GM19351 (cell line): ENCODE measurements at regions not wholly inside any gene's neighbourhood (a gene's known extent, or its start where the extent isn't known, plus 50 kb on each side); places are given as distances from the start of the nearest gene placed in this dataset.

Experiments
- ATAC-seq: cut with Tn5 transposase; IDR thresholded peaks from one replicate; pipeline ENCODE4 v1.9.1; 2021; ENCODE audit warnings: mild to moderate bottlenecking, moderate library complexity; ENCODE audit not compliant: unreplicated experiment

DNA sequence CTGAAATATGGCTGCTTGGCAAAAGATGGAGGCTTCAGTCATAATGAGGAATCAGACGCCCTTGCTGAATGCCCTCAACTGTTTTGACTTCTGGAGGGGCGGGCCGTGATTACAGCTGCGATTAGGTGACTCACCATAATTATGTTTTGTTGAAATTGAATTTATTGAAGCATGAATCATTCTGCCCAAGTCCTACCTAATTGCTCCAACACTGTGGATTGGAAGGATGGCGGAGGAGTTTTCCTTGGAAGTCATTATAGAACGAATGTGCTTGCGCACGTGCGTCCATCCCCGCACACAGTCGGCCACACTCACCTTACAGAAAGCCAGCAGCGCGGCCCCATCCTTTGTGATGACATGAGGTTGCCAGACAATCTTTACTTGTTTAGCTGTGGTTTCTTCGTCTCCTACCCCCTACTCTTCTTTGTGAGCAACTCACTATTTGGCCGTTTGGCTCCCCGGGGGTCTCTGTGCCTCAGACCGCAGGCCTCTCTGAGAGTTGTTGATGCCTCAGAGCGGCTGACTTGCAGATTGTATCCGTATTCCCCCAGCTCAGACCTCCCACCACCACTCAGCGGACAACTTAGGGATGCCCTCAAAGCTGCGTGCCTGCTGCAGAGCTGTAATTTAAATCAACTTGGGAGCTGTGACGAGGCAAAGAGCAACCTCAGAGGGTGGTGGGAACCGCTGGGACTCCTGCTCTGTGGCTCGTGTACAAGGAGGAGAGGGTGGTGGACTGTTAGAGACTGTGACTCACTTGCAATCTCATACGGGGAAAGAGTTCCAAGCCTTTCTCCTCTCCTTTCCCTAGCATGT lies 513.4 kb downstream of the TNS1 start:
- no peak for ATAC-seq

DNA sequence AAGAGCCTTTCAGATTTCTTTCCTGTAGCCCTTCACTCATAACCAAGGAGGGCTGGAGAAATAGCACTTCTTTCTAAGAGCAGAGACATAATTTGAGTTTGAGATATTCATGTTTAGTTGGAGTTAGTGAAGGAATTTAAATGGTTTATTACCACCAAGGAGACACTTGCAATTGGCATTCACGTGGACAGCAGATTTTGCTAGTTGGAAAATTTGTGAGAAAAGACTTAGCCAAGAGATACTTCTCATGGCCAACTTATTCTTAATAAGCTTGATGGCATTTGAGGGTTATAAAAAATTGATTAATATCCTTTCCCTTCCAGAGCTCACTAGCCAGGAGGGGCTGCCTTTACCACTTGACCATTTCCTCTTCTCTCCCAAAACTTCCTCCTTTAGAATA lies 518.7 kb downstream of the TNS1 start:
- ATAC-seq, result no peak

DNA sequence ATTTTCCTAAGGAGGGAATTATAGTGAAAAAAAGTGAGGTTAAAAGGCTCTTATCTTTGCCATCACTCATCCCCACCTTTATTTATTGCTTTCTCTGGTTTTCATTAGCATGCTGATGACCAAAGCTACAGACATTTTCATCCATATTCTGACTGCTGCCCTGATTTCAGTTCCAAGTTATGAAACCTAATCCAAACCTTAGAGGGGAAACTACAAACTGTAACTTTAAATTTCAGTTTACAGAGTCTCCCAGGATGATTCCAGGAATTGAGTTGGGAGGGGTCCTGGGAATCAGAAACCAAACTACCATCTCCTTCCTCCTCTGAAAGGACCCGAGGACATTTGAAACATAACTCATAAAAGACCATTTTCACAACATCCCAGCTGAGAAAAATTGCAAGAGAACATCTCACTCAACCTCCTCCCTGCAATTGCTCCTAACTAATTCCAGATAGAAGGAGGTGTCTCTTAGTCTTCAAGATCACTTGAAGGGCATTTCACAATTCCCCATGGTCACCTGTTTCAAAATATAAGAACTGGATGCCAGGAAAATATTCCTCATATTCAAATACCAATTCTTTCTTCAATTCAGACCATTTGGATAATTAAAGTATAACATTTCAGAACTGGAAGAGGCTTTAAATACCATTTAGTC lies 520.6 kb downstream of the TNS1 start:
- ATAC-seq, result no peak

DNA sequence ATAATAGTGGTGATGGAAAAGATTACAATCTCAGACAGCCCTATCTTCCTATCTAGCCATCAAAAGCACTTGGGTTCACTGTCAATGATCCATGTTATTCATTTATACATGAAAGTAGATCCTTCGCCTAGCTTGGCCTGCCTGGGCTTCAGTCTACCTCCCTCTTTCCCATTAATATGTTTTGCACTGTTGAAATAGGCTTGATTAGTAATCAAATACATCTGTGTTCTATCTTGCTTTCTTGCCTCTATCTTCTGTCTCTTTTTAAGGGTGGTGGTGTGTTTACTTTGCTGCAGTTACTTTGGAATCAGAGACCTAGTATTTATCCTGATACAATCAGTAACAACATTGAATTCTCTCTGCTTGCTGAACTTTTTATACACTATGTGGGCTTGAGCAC lies 521.2 kb downstream of the TNS1 start:
- no peak for ATAC-seq

DNA sequence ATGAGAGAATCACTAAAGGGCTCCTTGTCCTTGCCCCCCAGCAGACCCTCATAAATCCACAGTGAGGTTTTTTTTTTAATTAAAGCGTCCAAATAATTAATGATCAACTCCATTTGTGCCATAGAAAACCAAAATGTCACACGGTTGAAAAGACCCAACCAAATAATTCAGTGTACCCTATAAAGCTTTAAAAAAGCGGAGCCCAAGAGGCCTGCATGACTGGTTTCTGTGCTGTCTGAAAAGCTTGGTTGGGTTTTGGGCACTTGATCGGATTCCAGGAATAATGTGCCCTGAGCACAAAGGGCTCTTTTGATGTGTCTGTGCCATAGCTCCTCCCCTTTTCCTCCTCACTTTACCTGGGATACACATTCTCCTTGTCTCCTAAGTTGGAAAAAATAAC lies 523.2 kb downstream of the TNS1 start:
- ATAC-seq, result no peak

DNA sequence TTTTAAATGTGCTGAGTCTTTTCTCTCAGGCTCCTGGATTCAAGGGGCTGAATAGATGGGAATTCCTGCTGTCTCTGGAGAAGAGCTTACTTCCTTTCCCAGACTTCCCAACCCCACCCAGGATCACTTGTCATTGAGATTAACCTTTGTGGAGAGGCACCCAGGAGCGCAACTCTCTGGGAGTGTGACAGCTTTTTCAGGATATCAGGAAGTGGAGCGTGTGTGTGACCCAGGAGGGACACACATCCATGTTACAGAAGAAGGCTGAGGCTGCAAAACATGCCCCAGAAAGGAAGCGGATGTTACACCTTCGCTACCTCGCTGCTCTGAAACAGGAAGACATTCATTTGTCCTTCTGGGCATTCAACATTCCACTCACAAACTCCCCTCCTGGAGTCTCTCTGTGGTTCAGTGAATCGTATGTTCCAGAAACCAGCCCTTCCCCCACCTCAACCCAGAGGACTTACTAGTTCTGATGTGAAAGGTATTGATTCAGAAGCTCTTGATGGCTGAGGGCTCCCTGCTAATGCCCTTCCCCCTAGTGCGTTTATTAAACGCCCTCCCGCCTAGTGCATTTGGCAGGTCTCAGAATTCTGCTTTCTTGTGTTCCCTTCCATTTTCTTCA lies 523.9 kb downstream of the TNS1 start:
- no peak for ATAC-seq

DNA sequence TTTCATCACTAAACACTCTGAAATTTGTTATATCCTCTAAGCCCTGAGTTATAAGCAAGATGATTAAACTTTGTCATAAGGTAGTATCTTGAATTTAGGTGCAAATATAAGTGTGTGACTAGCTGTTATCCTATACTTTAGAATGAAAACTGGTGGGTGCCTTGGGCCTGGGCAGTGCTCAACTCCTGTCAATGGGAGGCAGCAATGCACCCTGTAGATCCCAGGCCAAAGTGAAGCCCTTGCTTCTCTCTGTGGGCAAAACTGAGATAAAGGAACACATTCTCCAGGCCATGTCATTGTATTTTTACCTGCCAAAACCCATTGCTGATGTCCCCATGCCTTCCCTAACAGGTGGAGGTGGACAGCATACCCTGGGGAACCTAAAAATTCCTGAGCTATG lies 525.2 kb downstream of the TNS1 start:
- ATAC-seq, result no peak

DNA sequence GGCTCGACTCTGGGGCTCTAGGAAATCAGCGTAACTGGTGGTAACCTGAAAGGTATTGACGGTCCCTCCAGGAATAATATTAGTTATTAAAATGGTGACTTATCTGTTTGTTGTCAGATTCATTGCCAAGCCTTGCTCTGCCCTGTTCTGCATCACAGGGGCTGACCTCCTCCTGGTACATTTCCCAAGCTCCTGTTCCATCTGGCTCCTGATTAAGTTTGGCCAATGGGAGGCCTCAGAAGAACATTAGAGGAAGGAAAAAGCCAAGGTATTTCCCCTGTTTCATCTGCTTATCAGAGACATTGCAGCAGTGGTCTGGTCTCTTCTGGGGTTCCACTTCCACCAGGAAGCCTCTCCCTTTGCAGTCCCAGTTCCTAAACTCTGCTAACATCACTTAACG lies 527.0 kb downstream of the TNS1 start:
- ATAC-seq, result no peak

DNA sequence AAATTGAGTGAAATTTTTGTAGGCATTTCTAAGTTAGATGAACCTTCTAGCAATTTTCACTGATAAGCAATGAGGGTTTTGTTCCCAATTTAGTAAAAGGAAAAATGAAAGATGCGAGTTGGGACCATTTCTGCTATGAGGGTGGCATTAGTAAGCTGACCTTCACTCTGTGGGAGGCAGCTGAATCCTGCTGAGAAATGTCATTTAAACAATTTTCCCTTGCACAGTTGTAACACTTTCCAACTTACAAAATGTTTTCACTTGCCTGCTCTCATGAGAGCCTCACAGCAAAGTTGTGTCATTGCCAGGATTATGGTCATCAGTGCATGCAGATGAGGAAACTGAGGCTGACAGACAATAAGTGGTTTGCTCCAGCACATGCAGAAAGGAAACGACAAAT lies 527.7 kb downstream of the TNS1 start:
- no peak for ATAC-seq

DNA sequence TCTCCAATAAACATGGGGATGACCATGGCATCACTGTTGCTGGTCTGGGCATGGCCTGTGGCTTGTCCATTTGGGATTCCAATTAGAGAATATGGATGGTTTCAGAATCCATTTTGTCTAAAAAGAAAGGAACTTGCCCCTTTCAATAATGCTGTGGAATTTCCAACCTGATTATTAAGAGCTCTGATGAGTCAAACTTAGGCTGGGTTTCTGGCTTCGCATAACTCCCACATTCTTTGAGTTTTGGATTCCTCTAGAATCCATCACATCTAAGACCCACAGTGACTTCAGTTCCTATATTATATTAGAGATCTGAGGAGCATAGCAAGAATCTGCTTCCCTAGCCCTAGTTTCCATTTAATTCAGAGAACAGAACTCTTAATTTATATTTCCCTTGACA lies 531.5 kb downstream of the TNS1 start:
- ATAC-seq, result no peak

DNA sequence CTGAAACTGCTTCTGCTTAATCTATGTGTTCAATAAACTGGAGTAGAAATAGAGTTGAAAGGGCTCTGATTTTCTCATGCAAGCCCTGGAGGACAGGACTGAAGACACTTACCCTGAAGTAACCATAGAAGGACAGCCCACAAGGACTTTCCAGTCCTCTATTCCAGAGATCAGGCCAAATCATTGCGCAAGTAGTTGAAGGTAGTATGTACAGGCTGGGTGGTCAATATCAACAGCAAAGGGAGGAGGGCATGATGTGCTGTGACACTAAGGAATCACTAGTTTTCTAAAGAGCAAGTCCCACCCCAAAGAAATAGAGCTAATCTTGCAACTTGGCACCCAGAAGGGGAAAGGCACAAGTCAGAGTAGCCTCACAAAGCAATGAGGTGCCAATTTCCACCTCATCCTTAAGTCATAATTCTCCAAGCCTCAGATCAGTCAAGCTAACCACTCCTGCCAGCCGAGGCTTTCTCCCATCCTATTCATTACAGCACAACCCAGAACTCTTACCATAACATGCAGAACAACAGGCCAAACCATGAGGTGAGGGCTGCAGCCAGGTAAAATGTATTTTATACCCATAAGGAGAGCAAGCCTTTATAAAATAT lies 533.5 kb downstream of the TNS1 start:
- ATAC-seq, result no peak

DNA sequence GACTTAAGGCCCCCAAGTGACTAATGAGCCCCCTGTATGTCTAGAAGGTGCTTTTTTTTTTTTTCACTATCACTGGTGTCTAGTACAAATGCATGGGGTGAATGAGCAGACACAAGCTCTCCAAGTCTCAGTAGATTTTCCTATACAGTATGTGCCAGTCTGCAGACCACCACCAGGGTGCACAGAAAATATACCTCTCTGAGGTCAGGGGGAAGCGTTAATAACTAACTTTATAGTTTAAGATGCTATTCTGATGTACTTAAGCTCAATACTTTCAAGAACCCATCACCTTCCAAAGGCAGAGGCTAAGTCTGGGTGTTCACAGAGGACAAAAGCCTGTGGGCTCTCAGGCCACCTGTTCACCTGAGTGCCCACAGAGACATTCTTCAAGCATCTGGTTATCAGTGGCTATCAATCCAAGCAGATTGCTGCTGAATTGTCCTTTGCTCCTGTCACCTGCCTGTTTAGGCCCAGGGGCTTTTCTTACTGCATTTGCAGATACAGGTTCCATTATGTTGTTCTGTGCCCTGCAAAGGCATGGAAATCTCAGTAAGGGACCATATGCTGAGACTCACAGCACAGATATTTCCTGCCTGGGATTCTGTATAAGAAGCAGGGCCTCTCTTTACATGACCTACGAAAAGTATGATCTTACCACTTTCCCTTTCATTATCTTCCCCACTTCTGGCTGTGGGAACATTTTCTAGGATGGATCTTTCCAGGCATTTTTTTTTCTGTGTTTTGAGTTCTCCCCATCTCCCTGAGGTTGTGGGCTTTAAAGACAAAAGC lies 534.6 kb downstream of the TNS1 start:
- ATAC-seq, result no peak

DNA sequence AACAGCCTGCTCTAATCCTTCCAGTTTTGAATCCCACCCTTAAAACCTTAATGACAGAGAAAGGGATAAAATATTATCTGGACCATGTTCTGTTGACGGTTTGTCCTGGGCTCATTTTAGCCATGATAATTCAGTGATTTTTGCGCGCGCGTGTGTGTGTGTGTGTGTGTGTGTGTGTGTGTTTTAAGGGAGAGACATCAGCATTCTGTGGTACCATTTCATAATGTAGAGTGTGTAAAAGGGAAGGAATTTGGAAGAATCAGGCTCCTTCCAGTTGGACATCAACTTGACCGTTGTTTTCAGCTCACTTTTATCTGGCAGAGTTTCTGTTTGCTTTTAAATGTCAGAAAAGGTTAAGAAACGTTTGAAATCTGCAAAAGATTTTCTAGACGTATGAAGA lies 535.5 kb downstream of the TNS1 start:
- no peak for ATAC-seq

DNA sequence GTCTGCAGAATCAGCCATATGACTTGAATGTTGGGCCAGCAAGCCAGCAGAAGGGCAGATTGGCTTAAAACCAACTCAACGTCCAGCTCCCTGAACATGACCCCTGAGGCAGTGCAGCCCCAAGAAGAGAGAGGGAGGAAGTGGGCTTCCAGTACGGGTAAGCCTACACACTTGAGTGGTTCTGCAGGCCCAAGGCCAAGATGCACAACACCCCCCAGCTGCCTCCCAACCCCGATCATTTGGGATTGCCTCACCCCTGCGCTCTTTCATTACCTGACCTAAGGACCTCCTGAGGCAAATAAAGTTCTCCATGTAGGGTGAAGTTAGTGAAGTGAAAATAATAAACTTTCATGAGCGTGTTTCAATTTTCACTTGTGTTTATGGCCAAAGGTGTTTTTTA lies 536.0 kb downstream of the TNS1 start:
- no peak for ATAC-seq

DNA sequence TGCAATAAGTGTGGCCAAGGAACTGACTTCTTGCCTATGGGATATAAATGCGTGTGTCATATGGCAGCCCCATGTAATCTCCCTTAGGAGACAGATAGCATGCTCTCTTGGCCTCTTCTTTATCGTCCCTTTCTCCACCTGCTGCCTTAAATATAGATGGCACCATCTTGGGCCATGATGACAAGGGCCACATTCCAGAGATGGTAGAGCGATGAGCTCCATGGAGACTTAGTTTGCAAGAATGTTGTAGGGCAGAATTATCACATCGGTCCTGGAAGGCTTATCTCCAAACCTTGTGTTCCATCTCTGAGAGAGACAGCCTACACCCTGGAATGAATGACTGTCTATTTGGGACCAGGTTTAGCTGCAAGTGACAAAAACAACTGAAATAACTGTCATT lies 536.7 kb downstream of the TNS1 start:
- no peak for ATAC-seq

DNA sequence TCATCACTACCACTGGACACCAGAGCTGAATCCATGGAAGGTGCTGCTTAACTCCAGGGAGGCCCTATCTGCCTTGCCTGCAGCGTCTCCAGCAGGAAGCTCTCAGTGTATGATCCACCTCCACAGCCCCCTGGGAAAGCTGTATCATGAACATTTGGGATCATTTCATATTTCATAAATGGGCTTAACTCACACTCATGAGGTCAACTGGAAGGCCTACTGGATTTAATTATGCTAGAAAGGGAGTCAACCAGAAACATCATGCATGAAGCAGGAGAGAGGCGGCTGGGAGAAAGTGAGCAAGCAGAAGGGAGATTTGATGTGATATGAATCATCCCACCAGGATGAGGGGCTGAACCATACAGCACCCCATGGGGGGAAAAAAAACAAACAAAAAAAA lies 537.7 kb downstream of the TNS1 start:
- ATAC-seq, result no peak

DNA sequence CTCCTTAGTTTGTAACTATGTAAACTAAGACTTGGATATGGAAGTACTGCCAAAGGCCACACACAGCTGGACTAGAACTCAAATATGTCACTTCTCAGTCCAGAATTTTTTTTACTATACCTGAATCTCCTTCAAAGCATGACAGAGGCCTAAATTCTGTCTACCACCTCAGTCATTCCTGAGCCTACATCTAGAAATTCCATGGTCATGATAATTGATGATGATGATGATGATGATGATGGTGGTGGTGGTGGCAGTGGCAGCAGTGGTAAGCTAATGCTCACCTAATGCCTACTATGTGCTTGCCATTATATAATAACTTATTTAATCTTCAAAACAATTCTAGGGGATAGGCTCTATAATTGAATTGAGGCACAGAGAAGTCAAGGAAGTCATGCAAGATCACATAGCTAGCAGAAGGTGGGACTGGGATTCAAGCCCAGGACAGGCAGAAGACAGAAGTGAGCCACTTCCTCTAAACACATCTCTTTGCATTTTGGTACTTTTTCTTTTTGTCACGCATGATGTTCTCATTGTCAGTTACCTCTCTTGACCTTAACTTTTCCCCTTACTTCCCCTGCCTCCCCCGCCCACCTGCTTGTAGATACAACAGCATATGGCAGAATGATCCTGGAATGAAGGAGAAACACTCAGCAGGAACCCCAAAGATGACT lies 539.3 kb downstream of the TNS1 start:
- peak; percentile 57 for ATAC-seq

DNA sequence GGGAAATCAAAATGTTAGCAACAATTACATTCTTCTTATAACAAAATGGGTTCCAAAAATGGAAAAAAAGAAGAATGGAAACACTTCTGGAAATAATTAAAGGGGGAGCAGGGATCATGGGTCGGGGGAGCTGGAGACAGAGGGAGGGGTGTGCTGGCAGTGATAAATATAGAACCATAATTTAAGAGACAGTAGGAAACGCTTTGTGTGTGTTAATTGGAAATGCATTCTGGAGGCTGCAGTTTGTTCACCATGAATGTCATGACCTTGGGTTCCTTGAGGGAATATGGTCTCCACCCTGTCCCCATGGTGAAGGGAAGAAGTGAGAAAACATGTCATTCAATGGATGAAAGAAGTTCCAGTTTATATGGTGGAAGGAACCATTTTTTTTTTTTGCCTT lies 540.7 kb downstream of the TNS1 start:
- ATAC-seq, result no peak

DNA sequence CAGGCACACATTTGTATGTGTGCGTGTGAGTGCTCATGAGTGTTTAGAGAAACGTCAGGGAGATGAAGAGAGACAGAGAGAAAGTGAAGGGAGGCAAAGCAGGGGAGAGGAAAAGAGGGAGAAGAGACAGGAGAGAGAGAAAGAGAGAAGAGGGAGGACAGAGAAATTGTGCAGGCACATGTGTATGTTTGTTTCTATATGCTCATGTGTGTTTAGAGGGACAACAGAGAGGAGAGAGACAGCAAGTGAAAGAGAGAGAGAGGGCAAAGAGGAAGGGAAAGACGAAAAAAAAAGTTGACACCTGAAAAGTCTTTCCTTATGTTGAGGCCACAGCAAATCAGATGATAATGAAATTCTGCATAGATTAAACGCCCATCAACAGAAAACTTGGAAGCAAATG lies 541.1 kb downstream of the TNS1 start:
- no peak for ATAC-seq

DNA sequence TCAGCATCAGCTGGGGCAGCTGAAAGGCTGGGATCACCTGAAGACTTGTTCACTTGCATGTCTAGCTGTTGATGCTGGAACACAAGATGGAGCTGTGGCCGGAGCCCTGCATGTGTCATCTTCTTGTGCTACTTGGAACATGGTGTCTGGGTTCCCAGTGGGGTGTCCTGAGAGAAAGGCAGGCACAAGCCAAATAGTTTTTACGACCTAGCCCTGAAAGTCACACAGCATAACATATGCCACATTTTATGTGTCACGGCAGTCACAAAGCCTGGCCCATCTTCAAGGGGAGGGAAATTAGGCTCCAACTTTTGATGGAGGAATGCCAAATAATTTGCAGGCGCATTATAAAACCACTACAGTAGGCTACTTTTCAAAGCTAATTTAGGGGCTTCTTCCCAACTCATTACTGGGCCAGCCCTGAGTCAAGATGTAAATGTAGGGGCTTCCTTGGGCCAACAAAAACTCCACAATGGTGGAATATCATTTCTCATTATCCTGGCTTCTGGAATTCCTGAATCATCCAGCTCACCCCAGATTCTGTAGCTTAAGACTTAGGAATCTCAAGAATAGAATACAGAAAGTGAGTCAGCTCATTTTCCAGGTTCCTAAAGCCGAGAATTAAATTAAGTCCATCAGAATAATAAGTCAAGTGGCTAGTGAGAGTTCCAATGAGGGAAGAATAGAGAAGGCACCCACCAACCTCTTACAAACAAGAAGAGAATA lies 543.0 kb downstream of the TNS1 start:
- ATAC-seq, result no peak
